Ovary (tissue), 3 donors: ENCODE measurements at regions not wholly inside any gene's neighbourhood (a gene's known extent, or its start where the extent isn't known, plus 50 kb on each side); places are given as distances from the start of the nearest gene placed in this dataset.

Experiments
- CTCF ChIP-seq, 3 donors: fragments of 450-650 bp in 2 of 3; fragments of 200-600 bp in 1 of 3; IDR thresholded peaks; one replicate each; pipeline versions ENCODE4 v1.5.1 to v1.8.0; 2016 to 2022; ENCODE audit warnings: antibody characterized with exemption in 3 of 3, mild to moderate bottlenecking in 1 of 3
- EP300 ChIP-seq: sonication (generic); formaldehyde crosslinking; IDR thresholded peaks from one replicate; pipeline ENCODE4 v1.6.1; 2017; ENCODE audit warnings: antibody characterized with exemption
- POLR2A ChIP-seq: fragments of 450-650 bp; IDR thresholded peaks from one replicate; pipeline ENCODE4 v1.6.1; 2017; ENCODE audit warnings: antibody characterized with exemption, mild to moderate bottlenecking, moderate library complexity
- donor health status: DM: no; HTN: no; CAD: no.

- no peak for TF ChIP-seq CTCF (IDR thresholded peaks at IDR 0.05)
- no peak for TF ChIP-seq POLR2A
- no peak for TF ChIP-seq EP300
Measured at GRCh38 chr6:66032626-66033025, 325.6 kb upstream of the EYS start.
